22Rv1 (cell line): ENCODE measurements at regions not wholly inside any gene's neighbourhood (a gene's known extent, or its start where the extent isn't known, plus 50 kb on each side); places are given as distances from the start of the nearest gene placed in this dataset.
A peak's percentile ranks its signal among the peaks of the same experiment; 100 is the strongest.

Source experiments
- H3K27ac ChIP-seq: fragments of 450-650 bp; 2 replicates; pipeline ENCODE4 v1.5.1; 2017
- ZFX ChIP-seq: fragments of 450-650 bp; IDR thresholded peaks from 2 replicates; pipeline ENCODE4 v1.6.1; 2017; ENCODE audit warnings: antibody characterized with exemption, borderline replicate concordance
- TF ChIP-seq, protein P1 (sequence below): fragments of 450-650 bp; IDR thresholded peaks from 2 replicates; pipeline ENCODE4 v1.5.1; 2017; ENCODE audit warnings: mild to moderate bottlenecking

- TF ChIP-seq, protein P1, sequence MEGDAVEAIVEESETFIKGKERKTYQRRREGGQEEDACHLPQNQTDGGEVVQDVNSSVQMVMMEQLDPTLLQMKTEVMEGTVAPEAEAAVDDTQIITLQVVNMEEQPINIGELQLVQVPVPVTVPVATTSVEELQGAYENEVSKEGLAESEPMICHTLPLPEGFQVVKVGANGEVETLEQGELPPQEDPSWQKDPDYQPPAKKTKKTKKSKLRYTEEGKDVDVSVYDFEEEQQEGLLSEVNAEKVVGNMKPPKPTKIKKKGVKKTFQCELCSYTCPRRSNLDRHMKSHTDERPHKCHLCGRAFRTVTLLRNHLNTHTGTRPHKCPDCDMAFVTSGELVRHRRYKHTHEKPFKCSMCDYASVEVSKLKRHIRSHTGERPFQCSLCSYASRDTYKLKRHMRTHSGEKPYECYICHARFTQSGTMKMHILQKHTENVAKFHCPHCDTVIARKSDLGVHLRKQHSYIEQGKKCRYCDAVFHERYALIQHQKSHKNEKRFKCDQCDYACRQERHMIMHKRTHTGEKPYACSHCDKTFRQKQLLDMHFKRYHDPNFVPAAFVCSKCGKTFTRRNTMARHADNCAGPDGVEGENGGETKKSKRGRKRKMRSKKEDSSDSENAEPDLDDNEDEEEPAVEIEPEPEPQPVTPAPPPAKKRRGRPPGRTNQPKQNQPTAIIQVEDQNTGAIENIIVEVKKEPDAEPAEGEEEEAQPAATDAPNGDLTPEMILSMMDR: no peak
- no peak for TF ChIP-seq ZFX
- no peak overlapping the region for H3K27ac ChIP-seq
These were observed 217.7 kb upstream of the DCN start for GRCh38 chr12:91400271-91400670.

DNA sequence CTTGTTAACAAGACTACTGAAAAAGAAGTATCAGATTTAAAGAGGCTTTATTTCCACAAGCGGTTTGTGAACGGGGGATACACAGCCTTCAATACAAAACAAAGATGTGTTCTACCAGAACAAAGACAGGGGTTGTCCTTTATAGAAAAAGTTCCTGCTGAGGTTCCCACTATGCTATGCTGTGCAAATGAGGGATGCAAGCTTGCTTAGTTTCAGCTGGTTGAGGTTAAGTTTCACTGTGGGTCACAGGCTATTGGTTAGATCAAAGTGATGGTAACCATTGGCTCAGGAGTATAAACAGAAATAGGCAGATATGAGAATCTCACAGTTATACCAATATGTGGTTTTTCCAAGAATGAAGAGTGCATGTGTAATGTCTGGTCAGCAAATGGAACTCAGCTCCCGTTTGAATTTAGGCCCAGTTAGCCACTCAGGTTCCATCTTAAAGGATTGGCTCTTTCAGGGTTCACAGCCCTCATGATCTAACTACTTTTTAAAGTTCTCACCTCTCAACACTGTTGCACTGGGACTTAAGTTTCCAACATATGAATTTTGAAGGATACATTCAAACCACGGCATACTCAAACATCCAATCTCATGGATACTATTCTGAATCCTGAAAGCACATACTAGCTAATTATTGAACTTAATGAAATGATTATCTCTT lies 215.4 kb upstream of the DCN start:
- no peak for TF ChIP-seq ZFX
- TF ChIP-seq, protein P1: no peak
- no peak overlapping the region for H3K27ac ChIP-seq

DNA sequence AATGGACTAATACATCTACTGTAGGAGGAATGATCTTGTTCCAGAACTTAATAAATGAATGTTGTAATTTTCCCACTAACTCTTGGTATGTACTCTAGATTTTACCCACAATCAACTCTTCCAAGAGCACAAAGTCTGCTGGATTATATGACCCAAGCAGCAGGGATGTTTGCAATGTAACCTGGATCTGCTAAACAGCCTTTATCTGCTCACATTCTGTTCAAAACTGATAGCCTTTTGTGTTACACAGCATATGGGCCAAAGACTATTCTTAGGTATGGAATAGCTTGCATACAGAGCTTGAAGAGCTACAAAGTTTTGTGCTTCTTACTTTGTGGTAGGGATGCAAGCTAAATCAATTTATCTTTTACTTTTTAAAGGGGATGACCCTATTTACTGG lies 213.7 kb upstream of the DCN start:
- no peak for TF ChIP-seq ZFX
- TF ChIP-seq, protein P1: no peak
- H3K27ac ChIP-seq: no peak overlapping the region

DNA sequence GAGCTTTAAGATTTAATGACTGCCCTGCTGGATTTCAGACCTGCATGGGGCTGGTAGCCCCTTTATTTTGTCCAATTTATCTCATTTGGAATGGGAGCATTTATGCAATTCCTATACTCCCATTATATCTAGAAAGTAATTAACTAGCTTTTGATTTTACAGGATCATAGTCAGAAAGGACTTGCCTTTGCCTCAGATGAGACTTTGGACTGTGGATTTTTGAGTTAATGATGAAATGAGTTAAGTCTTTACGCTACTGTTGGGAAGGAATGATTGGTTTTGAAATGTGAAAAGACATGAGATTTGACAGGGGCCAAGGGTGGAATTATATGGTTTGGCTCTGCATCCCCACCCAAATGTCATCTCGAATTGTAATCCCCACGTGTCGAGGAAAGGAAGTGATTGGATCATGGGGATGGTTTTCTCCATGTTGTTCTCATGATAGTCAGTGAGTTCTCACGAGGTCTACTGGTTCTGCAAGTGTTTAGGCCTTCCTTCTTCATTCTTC lies 213.1 kb upstream of the DCN start:
- TF ChIP-seq ZFX: no peak
- TF ChIP-seq, protein P1: no peak
- H3K27ac ChIP-seq: no peak overlapping the region

DNA sequence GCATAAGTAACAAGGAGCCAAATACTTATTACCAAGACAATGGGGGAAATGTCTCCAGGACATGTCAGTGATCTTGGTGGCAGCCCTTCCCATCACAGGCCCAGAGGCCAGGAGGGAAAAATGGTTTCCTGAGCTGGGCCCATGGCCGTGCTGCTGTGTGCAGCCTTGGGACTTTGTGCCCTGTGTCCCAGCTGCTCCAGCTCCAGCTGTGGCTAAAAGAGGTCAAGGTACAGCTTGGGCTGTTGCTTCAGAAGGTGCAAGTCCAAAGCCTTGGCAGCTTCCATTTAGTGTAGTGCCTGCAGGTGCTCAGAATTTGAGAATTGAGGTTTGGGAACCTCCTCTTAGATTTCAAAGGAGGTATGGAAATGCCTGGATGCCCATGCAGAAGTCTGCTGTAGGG lies 212.3 kb upstream of the DCN start:
- TF ChIP-seq, protein P1: no peak
- TF ChIP-seq ZFX: no peak
- no peak overlapping the region for H3K27ac ChIP-seq

- TF ChIP-seq ZFX: no peak
- TF ChIP-seq, protein P1: no peak
- H3K27ac ChIP-seq: peak overlapping the region; percentile 76
These were observed 206.0 kb upstream of the DCN start for GRCh38 chr12:91388573-91388972.

GRCh38 chr12:91387461-91388134 lies 205.0 kb upstream of the DCN start:
- H3K27ac ChIP-seq: peak overlapping the region; percentile 76
- TF ChIP-seq ZFX: no peak
- TF ChIP-seq, protein P1: no peak
